ENCODE measurements at regions not wholly inside any gene's neighbourhood (a gene's known extent, or its start where the extent isn't known, plus 50 kb on each side); places are given as distances from the start of the nearest gene placed in this dataset.
"Not testable (repeated sequence)": the region's sequence is repeated elsewhere in the genome, so short reads cannot be mapped to it uniquely, and the experiment has no call there.

DNA sequence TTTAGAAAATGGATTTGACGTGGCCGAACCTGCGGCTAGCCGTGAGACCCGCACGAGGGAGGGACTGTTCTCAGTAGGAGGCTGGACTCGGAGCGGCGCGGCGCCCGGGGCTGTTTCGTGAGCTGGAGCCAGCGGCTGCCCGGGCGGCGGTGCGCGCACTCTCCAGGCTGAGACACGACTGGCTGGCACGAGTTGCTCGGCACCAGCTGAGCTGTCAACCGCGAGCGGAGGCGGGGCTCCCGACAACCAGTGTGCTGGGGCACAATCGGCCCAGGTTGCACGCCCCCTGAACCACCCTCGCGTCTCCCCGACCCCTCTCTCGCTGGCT lies 58.5 kb upstream of the NBPF26 start:
- DNase-seq (ENCODE audit: low read depth) = not testable (repeated sequence)

DNA sequence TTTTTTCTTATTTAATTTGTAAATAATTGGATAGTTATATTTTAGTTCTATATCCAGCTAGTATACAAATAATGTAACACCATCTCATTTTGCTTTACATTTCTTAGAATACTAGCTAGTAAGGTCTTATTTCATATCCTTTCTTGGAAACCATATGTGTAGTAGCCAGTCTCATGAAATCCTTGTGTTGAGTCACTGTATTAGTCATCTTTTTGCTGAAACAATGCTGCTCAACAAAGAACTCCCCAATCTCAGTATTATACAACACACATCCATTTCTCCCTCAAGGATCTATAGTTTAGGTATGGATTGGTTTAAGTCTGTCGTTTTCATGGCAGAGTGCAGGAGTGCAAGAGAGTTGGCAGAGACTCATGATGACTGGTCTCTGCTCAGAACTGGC lies 55.6 kb upstream of the NBPF26 start:
- DNase-seq (ENCODE audit: low read depth) = not testable (repeated sequence)
